SK-N-SH (cell line): ENCODE measurements at regions not wholly inside any gene's neighbourhood (a gene's known extent, or its start where the extent isn't known, plus 50 kb on each side); places are given as distances from the start of the nearest gene placed in this dataset.
"Not testable (repeated sequence)": the region's sequence is repeated elsewhere in the genome, so short reads cannot be mapped to it uniquely, and the experiment has no call there.

Source experiments
- MAX ChIP-seq: IDR thresholded peaks from 2 replicates; pipeline ENCODE4 v1.4.0; 2012; ENCODE audit warnings: low read depth
- USF2 ChIP-seq: fragments of 150-350 bp; IDR thresholded peaks from 2 replicates; pipeline ENCODE4 v1.6.1; 2017; ENCODE audit warnings: antibody characterized with exemption, low read length, low read depth, borderline replicate concordance

GRCh38 chr22:11285839-11286205 is 4242.2 kb upstream of the OR11H1 start:
- TF ChIP-seq USF2, MAX: not testable (repeated sequence)
